Neural progenitor cell (in vitro differentiated cells): ENCODE measurements at regions not wholly inside any gene's neighbourhood (a gene's known extent, or its start where the extent isn't known, plus 50 kb on each side); places are given as distances from the start of the nearest gene placed in this dataset.

Source experiments
- CTCF ChIP-seq: fragments of 200-600 bp; sonication (generic); IDR thresholded peaks from 2 replicates; pipeline ENCODE4 v1.5.1; 2017; ENCODE audit warnings: antibody characterized with exemption, mild to moderate bottlenecking
- EZH2 ChIP-seq: fragments of 200-600 bp; sonication (generic); IDR thresholded peaks from 2 replicates; pipeline ENCODE4 v1.6.1; 2017; ENCODE audit warnings: antibody characterized with exemption, mild to moderate bottlenecking, moderate library complexity

- TF ChIP-seq CTCF (no peak), EZH2 (no peak)
Observed at GRCh38 chr15:96225642-96226259, 104.7 kb upstream of the NR2F2 start.
